Adrenal gland (tissue), 9 donors: ENCODE measurements at regions not wholly inside any gene's neighbourhood (a gene's known extent, or its start where the extent isn't known, plus 50 kb on each side); places are given as distances from the start of the nearest gene placed in this dataset.

Experiments used
- DNase-seq, 7 donors: peaks; one replicate each; pipeline ENCODE4 v3.0.0-alpha.2; 2019 to 2020
- H3K27ac ChIP-seq, 5 donors: fragments of 200-600 bp; sonication (generic) in 4 of 5; 1 replicate in 3 of 5; 2 replicates in 2 of 5; pipeline versions ENCODE4 v1.5.1 to v1.8.0; 2016 to 2020; ENCODE audit warnings: mild to moderate bottlenecking in 1 of 5
- H3K27me3 ChIP-seq: fragments of 200-600 bp; 2 replicates; pipeline ENCODE4 v1.8.0; 2021
- H3K36me3 ChIP-seq, 2 donors: fragments of 200-600 bp; replicated peaks in 1 of 2; 1 replicate in 1 of 2; 2 replicates in 1 of 2; pipeline versions ENCODE4 v1.5.1 to v1.8.0; 2018 to 2022
- H3K4me1 ChIP-seq, 2 donors: fragments of 200-600 bp; replicated peaks in 1 of 2; 1 replicate in 1 of 2; 2 replicates in 1 of 2; pipeline versions ENCODE4 v1.5.1 to v1.8.0; 2018 to 2021
- H3K4me3 ChIP-seq, 4 donors: fragments of 200-600 bp; sonication (generic) in 3 of 4; one replicate each; pipeline ENCODE4 v1.5.1; 2016 to 2018
- H3K9me3 ChIP-seq, 3 donors: fragments of 200-600 bp; sonication (generic) in 1 of 3; replicated peaks in 1 of 3; 1 replicate in 2 of 3; 2 replicates in 1 of 3; pipeline versions ENCODE4 v1.5.1 to v1.8.0; 2016 to 2021
- CTCF ChIP-seq, 6 experiments: fragments of 450-650 bp in 4 of 6; fragments of 200-600 bp in 2 of 6; sonication (generic) in 1 of 6; IDR thresholded peaks; 1 replicate in 5 of 6; 2 replicates in 1 of 6; pipeline versions ENCODE4 v1.5.1 to v1.8.0; 2016 to 2021; ENCODE audit warnings: antibody characterized with exemption in 6 of 6, mild to moderate bottlenecking in 2 of 6, moderate library complexity in 1 of 6
- POLR2A ChIP-seq, 2 donors: fragments of 450-650 bp; IDR thresholded peaks; one replicate each; pipeline ENCODE4 v1.6.1; 2017; ENCODE audit warnings: antibody characterized with exemption in 2 of 2, mild to moderate bottlenecking in 2 of 2, moderate library complexity in 1 of 2
- WGBS, 4 donors: extraction: QIAGEN DNeasy Blood & Tissue Kit in 2 of 4; methylation state at CpG; one replicate each; pipeline versions ENCODE4 v1.1.5 to v1.1.7; 2013 to 2017; 5-methylcytosine and 5-hydroxymethylcytosine counted together
- intact Hi-C, 2 donors: fragments of 100-400 bp; cut with DNase I; formaldehyde crosslinking; loops; one replicate each; pipeline versions ENCODE4 v1.14.1 to v1.15.0; 2022 to 2023
- donor health status: healthy with polysubstance abuse.
- donor health status: Bipolar disorder and iron deficiency.
- donor health status: DM: yes; HTN: yes; CAD: no.
- donor health status: DM: no; HTN: no; CAD: no.
- donor health status: DM: no; HTN: no; CAD: no.

GRCh38 chr5:105695941-105696340 lies 1974.8 kb downstream of the EFNA5 start:
- H3K9me3 ChIP-seq: no peaks in the 10 kb centered on the region
- no peak overlapping the region for H3K4me3 ChIP-seq
- intact Hi-C loops: no loop called here
- H3K27ac ChIP-seq: no peak overlapping the region
- H3K36me3 ChIP-seq: no peaks in the 10 kb centered on the region
- no peak for DNase-seq
- no peaks in the 10 kb centered on the region for H3K27me3 ChIP-seq
- TF ChIP-seq CTCF (IDR thresholded peaks at IDR 0.05) (no peak), POLR2A (IDR thresholded peaks at IDR 0.05) (no peak)
- 77 to 87% (median 84%) methylated on average over 2 of the region's 2 CpGs for WGBS, 4 donors
- no peaks in the 10 kb centered on the region for H3K4me1 ChIP-seq

- TF ChIP-seq CTCF (IDR thresholded peaks at IDR 0.05) (no peak), POLR2A (IDR thresholded peaks at IDR 0.05) (no peak)
- Histone ChIP-seq H3K36me3 (no peaks in the 10 kb centered on the region), H3K4me1 (no peaks in the 10 kb centered on the region), H3K9me3 (no peaks in the 10 kb centered on the region), H3K4me3 (no peak overlapping the region), H3K27me3 (no peaks in the 10 kb centered on the region), H3K27ac (no peak overlapping the region)
- intact Hi-C loops: no loop called here
- no peak for DNase-seq
- WGBS, 4 donors: 85 to 97% (median 92%) methylated on average over 3 of the region's 3 CpGs
These were observed 1981.1 kb downstream of the EFNA5 start for GRCh38 chr5:105689596-105689995.

DNA sequence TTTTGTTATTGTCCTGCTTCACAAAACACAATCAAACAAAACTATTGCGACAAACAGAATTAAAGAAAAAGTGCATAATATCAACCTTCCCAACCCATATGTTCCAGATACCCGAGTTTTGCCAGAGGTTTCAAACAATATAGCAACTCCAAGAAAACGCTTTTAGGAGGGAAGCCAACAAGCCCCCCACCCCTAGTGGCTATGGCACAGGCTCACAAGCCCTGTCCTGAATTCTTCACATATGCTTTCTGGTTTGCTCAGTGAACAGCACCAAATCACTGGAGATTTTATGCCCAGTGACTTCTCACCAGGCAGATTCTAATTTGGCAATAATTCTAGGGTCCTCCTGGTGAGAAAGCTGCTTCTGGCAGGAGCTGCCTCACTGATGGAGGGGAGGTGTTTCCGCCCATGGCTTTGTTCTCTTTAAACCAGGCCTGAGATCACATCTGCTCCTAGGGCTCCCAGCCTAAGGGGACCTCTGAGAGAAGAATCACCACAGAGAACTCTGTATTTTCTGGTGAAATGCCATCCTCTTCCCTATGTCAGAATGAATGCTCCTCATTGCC lies 1982.4 kb downstream of the EFNA5 start:
- 64 to 80% (median 75%) methylated on average over 3 to 4 of the region's 4 CpGs for WGBS, 4 donors
- no peak for TF ChIP-seq POLR2A (IDR thresholded peaks at IDR 0.05)
- TF ChIP-seq CTCF (IDR thresholded peaks at IDR 0.05): no peak
- Histone ChIP-seq H3K4me3 (no peak overlapping the region), H3K27ac (no peak overlapping the region), H3K36me3 (no peaks in the 10 kb centered on the region), H3K9me3 (no peaks in the 10 kb centered on the region), H3K27me3 (no peaks in the 10 kb centered on the region), H3K4me1 (no peaks in the 10 kb centered on the region)
- intact Hi-C loops: no loop called here
- DNase-seq: no peak

DNA sequence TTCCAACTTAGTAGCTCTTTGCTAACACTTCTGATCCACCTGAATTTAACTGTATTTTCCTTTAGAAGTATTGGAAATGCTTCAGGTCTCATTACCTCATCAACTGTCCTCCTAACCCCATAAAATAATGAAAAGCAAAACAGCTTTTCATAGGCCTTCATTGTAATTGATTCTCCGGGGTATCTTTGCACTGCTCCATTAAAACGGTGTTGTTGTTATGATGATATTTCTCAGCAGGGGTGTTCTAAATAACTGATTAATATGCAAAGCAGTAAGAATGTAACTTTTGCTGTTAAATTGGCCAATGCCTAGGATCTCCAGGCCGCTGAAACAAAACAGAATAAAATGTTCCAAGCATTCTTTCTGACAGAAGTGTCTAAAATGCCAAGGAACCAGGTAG lies 1983.2 kb downstream of the EFNA5 start:
- Histone ChIP-seq H3K36me3 (no peaks in the 10 kb centered on the region), H3K27ac (no peak overlapping the region), H3K9me3 (no peaks in the 10 kb centered on the region), H3K4me1 (no peaks in the 10 kb centered on the region), H3K4me3 (no peak overlapping the region), H3K27me3 (no peaks in the 10 kb centered on the region)
- no peak for TF ChIP-seq POLR2A (IDR thresholded peaks at IDR 0.05)
- TF ChIP-seq CTCF (IDR thresholded peaks at IDR 0.05): no peak
- DNase-seq: no peak
- intact Hi-C loops: no loop called here
- WGBS, 4 donors: 60 to 75% (median 73%) methylated on average over 3 of the region's 3 CpGs
